SU-DHL-6 (cell line): ENCODE measurements at regions not wholly inside any gene's neighbourhood (a gene's known extent, or its start where the extent isn't known, plus 50 kb on each side); places are given as distances from the start of the nearest gene placed in this dataset.

Experiments
- EZH2phosphoT487 ChIP-seq: fragments of 200-600 bp; sonication (generic), shearing (Covaris generic); conservative IDR thresholded peaks from 2 replicates; pipeline ENCODE4 v1.6.1; 2018; ENCODE audit warnings: mild to moderate bottlenecking, antibody characterized with exemption, low read length, moderate library complexity, mixed read lengths
- TF ChIP-seq, protein P1 (sequence below): fragments of 200-600 bp; sonication (generic); IDR thresholded peaks from one replicate; pipeline ENCODE4 v1.5.1; 2017; ENCODE audit warnings: antibody characterized with exemption, mild to moderate bottlenecking, low read length, moderate library complexity; ENCODE audit not compliant: insufficient read depth, poor library complexity, severe bottlenecking

DNA sequence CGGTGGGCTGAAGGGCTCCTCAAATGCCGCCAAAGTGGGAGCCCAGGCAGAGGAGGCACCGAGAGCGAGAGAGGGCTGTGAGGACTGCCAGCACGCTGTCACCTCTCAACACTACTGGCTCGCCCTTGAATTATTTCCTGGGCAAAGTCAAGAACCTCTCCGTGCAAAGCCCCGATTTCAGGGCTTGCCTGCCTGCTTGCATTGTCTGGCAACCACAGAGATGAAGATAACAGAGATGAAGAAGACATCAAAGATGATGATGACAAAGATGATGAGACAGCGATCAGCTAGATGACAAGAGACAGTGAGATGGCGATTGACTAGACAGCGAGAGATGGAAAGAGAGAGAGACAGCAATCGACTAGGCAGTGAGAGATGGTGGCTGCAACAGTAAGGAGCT lies 976.5 kb downstream of the ADGRL2 start:
- TF ChIP-seq, protein P1, sequence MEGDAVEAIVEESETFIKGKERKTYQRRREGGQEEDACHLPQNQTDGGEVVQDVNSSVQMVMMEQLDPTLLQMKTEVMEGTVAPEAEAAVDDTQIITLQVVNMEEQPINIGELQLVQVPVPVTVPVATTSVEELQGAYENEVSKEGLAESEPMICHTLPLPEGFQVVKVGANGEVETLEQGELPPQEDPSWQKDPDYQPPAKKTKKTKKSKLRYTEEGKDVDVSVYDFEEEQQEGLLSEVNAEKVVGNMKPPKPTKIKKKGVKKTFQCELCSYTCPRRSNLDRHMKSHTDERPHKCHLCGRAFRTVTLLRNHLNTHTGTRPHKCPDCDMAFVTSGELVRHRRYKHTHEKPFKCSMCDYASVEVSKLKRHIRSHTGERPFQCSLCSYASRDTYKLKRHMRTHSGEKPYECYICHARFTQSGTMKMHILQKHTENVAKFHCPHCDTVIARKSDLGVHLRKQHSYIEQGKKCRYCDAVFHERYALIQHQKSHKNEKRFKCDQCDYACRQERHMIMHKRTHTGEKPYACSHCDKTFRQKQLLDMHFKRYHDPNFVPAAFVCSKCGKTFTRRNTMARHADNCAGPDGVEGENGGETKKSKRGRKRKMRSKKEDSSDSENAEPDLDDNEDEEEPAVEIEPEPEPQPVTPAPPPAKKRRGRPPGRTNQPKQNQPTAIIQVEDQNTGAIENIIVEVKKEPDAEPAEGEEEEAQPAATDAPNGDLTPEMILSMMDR: no peak
- TF ChIP-seq EZH2phosphoT487: no peak
